GM21529 (cell line): ENCODE measurements at regions not wholly inside any gene's neighbourhood (a gene's known extent, or its start where the extent isn't known, plus 50 kb on each side); places are given as distances from the start of the nearest gene placed in this dataset.
"Not testable (repeated sequence)": the region's sequence is repeated elsewhere in the genome, so short reads cannot be mapped to it uniquely, and the experiment has no call there.

Experiments
- ATAC-seq: cut with Tn5 transposase; IDR thresholded peaks from one replicate; pipeline ENCODE4 v1.9.1; 2021; ENCODE audit not compliant: unreplicated experiment

GRCh38 chr9:108803428-108804065, 52.2 kb downstream of the ACTL7B start:
- peak; percentile 44 for ATAC-seq

DNA sequence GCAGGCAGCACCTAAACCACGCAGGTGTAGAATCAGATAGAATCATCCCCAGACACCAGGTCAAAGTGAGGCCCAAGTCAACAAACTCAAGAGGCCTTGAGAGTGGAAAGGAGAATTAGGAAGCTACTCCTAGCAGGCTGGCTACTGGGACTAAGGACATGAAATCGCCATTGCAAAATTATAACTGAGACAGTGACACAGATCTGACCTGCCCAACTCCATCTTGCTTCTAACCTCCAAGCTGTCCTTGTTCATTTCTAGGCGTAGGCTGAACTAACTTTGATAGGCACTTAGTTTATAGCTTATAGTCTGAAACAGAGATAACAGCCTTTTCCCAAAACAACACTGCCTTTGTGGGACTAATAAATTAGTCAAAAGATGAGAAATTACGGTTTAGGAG, 52.8 kb downstream of the ACTL7B start:
- ATAC-seq: no peak

DNA sequence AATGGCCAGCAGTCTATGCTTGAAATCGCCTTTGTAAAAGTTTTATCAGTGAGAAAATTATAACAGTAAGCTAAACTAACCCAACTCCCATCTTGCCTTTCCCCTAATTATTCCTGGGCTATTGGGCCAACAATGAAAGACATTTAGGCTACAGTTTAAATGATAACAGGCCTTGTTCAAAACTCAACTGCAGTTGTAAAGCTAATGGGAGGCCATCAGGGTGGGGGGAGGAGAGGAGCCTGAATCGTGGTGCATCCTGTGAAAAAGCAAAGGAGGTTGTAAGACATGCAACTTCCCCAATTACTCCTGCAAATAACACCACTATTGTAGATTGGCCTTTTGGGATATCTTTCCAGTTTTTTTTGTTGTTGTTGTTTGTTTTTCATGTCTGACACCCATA, 53.8 kb downstream of the ACTL7B start:
- no peak for ATAC-seq

GRCh38 chr9:108800632-108801099, 55.1 kb downstream of the ACTL7B start:
- no peak for ATAC-seq

- ATAC-seq: no peak
These were observed 62.2 kb downstream of the ACTL7B start for GRCh38 chr9:108793573-108793972.

DNA sequence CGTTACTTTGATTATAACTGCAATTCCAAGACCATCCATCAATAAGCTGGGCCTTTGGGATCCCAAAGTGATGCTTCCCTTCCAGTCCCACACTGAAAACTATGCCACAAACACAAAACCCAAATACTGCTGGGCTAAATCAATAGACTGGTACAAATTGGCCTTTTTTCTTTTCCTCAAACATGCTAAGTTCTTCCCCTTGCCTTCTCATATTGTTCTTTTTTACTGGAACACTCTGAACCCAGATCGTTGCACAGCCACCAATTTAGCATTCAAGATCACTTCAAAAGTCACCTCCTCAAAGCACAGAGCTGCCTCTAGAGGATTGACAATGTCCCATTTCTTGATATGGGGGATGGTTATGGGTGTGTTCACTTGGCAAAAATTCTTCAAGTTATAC, 66.0 kb downstream of the ACTL7B start:
- ATAC-seq: no peak

GRCh38 chr9:108787690-108788048, 68.1 kb downstream of the ACTL7B start:
- no peak for ATAC-seq

GRCh38 chr9:108786901-108787689, 68.7 kb downstream of the ACTL7B start:
- ATAC-seq: no peak

GRCh38 chr9:108786322-108786721, 69.5 kb downstream of the ACTL7B start:
- no peak for ATAC-seq

- no peak for ATAC-seq
These were observed 70.8 kb downstream of the ACTL7B start for GRCh38 chr9:108784998-108785397.

DNA sequence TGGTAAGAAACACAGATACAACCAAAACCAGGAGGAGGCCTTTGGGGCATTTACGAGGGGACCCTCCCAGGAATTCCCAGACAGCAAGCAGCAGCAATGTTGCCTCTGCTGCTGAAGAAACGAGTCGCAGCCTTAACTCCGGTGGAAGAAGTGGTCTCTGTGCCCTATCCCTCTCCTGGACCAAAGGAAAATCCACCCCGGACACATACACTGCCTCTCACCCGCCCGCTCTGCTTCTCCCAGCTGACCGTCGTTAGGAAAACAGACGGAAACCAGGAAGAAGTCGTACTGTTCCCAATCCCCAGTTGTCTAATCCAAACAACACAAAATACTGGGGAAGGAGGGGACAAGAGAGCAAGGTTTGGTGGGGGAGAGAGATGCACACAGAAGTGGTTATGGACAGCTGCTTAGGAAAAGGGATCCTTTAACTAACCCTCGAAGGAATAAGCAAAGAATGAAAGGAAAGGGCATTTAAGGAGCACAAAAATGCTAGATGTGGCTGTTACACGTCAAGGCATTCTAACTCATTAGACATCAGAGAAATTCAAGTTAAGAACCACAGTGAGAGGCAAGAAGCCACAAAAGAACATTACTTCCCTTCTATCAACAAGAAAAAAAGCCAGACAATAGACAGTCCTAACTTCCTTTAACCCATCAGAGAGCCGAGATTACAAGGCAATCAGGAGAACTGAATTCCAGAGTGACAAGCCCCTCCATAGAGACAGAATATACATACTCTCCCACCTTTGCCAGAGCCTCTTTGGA, 71.9 kb downstream of the ACTL7B start:
- ATAC-seq: no peak

- no peak for ATAC-seq
These were observed 72.5 kb downstream of the ACTL7B start for GRCh38 chr9:108783326-108783725.

GRCh38 chr9:108780942-108781734, 74.6 kb downstream of the ACTL7B start:
- no peak for ATAC-seq

DNA sequence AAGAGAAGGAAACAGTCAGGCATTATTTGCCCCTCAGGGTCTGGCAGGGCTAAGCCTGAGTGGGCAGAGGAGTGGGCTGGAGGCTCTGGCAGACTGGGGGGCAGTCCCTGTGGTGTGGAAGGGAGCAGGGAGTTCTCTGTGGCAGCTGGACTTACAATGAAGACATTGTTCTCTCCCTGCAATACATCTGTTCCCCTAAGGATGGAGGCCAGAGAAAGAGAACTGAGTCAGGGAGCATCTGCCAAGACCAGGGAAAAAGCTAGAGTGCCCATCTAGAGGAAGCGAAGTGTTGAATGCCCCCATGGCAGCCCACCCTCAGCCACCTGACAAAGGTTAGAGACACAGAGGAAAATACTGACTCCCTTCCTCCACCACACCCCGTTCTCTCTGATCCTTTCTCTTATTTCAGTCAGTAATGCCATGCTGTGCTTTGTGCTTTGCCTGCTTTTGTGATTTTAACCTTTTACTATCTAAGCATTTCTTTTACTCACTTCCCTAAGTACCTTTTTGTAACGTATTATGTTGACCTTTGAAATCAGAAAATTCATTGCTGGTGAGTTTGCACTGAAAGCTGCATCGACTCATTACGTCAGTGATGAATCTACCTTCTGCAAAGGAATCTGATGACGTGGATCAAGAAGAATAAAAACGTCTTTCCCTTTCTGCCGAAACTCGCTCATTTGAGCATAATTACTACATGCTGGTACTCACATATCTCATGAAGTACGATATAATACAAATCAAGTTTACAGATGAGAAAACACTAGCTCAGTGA, 76.0 kb downstream of the ACTL7B start:
- ATAC-seq: no peak

DNA sequence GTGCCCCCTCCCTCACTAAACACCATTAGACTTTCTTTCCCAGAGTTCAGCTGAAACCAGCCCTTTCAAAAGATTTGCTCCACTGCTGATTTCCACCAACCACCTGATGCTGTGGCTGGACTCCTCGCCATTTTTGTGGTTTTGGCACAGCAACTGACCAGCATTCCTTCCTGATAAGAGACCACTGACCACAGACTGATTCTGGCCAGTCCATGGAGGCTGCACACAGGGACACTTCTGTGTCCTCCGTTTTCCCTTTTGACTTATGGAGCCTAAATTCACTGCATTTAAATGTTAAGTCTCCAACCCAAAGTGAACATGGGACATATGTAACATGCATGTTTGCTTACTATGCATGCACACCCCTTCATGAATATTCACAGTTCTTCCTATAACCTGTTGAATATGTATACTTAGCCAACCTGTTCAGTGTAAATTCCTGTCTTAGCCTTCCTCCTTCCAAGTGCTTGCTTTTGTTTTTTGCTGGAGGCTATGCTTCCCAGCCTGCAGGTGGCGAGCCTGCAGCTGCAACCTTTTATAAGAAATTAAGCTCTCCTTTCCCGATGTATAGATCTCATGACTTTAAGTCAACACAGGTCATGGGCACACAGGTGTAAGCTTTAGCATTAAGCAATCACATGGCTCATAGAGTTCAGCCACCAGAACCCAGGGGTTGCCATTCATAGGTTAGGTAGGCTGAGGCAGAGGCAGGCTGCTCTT, 78.7 kb downstream of the ACTL7B start:
- no peak for ATAC-seq

DNA sequence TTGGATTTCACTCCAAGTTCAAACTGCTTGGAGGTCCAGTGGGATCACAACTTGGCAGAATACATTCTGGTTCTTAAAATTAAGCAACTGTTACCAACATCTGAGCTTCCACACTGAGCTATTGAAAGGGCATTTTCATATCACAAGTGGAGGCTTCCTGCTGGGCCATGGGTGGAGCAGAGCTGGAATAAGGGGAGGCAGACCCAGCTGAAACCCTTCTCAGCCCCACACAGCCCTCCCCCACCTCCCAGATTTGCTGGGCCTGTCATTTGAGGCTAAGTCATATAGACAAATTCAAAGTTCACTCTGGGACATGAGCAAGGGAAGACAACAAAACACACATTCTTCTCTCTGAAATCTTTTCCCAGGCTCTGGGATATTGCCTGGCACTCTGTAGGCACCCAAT, 79.9 kb downstream of the ACTL7B start:
- no peak for ATAC-seq

DNA sequence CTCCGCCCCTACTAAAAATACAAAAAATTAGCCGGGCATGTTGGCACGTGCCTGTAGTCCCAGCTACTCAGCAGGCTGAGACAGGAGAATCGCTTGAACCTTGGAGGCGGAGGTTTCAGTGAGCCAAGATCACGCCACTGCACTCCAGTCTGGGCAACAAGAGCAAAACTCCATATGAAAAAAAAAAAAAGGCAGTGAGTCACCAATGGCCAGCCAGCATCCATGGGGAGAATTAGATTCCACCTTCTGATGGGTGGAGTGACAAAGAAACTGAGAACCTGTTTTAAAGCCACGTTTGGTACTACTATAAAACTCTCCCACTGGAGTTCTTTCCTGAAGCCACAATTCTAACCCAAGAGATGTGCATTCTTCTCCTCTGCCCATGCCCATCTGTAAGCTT, 81.7 kb downstream of the ACTL7B start:
- ATAC-seq: not testable (repeated sequence)

DNA sequence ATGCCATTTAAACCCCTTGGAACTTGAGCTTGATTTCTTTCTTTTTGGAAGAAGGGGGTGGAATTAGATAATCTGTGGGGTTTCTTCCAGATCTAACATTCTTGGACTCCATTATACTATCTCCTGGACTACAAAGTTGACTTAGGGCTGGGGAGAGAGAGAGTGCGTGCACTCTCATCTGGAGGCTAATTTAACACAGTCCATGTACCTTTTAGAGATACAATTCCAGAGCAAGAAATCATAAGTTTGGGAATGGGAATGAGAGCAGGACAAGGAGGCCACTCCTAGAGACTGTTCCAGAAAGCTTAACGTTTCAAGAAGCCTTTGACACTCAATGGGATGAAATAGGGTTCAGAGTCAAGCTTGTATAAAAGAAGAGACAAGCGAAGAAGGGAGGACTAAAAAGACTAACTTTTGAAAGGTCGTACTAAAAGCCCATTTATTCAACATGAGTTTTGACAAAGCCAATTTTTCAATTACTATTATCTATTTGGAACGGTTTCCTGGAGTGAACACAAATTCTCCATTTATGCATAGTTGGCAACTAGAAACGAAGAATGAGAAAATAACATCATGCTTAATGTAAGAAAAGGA, 83.4 kb downstream of the ACTL7B start:
- ATAC-seq: no peak

- no peak for ATAC-seq
These were observed 87.0 kb downstream of the ACTL7B start for GRCh38 chr9:108768744-108769143.
